Inferior parietal cortex (tissue), 1 donor: ENCODE measurements at regions not wholly inside any gene's neighbourhood (a gene's known extent, or its start where the extent isn't known, plus 50 kb on each side); places are given as distances from the start of the nearest gene placed in this dataset.
"Not testable (repeated sequence)": the region's sequence is repeated elsewhere in the genome, so short reads cannot be mapped to it uniquely, and the experiment has no call there.

ENCODE experiments used
- DNase-seq: peaks from one replicate; pipeline ENCODE4 v3.0.0-alpha.2; 2016; ENCODE audit errors: extremely low spot score

DNA sequence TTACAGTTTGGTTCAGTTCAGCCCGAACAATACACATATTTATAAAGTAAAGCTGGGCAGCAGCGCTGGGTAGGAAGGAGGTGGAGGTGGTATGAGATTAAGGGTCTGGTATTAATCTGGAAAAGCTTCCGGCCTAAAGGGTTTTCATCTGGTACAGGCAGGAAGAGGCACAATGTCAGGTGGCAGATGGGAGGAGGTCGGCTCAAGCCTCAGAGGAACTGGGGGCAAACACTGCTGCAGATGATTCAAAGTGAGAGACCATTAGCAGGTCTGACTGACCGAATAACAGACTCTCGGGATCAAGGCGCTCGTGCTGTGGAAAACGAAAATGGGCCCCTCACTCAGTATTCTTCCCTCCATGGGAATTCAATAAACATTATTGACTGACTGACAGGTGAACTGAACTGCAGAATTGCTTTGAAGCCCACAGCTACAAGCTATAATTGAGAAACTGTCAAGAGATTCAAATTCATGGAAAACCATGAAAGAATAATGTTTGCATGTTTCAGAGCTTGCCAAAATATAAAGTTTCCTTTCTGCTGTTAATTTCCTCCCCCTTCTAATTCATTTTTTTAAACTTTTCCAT is 75.3 kb downstream of the TMEM167A start:
- no peak for DNase-seq

DNA sequence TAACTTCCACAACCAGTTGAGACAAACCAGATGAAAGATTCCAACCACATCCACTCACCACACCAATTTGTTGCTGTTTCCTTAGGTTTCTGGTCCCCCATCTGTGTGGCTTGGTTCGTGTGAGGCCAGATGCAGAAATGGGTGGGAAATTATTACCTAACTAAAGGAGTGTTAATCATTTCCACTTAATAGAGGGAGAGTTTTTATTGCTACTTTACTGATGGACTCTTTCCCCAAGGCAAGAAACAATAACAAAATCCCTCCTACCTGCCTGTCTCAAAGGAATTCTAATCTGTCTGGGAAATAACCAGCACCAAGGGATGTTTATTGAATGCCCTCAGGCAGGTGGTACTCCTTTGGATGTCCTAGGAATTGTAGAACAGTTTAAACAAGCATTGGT is 76.3 kb downstream of the TMEM167A start:
- DNase-seq = no peak

DNA sequence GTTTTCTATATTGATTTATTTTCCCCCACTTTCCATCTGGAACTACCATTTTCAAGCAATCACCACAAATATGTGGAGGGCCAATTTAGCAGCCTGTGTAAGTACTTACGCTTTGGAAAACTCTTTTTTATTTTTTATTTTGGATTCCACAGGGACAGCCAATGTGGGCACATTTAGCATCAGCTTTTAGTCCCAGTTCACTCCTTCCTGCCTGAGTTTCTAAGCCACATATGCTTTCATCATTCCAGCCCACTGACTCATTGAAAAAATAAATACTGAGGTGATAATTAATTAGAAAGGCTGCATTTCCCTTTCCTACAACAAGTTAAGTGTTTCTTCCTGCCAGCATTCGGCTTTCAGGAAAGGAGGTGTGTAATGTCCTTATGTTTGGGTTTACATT is 76.8 kb downstream of the TMEM167A start:
- no peak for DNase-seq

DNA sequence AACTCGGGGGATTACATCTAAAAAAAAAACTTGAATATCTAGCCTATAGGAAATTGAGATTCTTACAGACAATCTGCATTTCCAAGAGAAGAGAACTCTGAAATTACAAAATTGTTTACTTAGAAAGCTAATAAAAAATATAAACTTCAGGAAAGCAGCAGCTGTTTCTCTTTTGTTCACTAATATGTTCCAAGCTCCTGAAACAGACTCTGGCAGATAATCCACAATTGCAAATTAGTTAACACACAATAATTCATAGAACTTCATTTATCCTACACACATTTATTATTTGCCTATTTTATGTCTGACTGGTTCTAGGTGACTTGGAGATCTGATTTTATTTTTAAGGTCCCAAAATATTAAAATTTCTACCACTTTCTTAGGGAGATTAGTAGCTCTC is 83.8 kb downstream of the TMEM167A start:
- no peak for DNase-seq

DNA sequence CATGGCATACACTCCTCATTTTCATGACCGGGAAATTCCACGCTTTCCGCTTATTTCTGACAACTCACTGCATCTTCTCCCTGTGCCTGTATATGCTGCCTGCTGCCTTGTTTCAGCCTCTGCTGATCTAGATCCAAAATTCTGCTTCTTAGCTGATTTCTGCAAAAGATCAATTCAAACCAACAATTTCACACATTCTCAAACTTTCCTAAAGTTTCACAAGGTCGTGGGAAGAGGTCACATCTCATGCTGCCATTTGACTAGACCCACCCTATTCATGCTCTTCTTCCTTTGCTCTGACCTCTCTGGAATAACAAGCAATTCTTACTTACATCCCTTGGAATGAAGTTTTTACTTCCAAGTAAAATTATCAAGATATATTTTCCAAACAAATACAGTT is 84.5 kb downstream of the TMEM167A start:
- no peak for DNase-seq

DNA sequence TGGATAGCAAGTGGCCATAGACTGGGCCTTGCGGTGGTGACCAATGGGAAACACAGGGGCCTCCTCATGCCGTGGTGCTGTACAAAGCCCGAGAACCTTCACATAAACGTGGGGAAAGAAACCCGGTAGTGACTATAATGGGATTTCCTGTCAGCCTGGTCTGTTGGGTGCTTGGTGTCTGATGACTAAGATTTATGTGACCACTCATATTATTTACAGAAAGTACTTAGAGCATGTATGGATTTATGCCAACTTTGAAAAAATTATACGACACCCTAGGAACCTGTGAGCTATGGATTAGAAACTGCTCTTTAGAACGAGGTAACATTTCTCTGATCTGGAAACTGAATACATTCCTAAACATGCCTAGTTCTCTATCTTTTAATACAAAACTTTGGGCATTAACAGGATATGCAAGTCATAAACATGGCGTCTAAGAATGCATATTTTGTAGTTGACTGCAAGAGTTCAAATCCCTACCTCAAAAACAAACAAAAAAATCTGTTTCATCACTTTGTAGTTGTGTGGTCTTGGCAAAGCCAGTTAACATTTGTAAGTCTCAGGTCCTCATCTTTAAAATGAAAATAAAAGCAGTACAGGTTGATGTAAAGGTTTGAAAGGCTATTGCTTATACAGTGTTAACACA is 85.4 kb downstream of the TMEM167A start:
- DNase-seq = no peak

DNA sequence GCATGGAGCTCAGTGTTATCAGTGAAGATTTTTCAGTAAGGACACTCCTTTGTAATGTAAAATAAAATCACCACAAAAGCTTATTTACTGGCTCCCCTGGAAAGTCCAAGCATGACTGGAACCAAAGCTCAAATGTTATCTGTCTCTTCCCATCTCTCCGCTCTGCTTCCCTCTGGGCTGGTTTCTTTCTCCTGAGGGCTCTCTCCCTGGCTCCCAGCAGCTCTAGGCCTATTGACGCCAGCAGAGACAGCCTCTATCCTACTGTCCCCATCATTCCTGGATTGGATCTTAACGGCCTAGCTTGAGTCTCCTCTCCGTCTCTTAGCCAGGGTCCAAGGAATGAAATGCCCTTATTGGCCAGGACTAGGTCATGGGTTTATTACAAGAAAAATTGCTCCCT is 86.1 kb downstream of the TMEM167A start:
- no peak for DNase-seq

DNA sequence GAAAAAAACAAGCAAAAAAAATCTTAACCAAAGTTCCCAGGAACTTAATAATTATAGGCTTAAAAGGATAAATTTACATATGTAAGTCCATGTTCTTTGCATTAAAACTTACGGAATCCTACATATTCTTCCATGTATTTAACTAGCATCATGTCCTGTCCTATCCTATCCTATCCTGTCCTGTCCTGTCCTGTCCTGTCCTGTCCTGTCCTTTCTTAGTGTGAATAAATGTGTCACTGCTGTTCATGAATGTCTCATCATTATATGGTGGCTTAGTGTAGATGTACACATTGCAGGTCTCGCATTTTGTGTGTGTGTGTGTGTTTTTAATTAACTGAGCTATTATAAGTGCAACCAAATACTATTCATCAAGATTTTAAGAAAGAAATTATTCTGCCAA is 90.0 kb downstream of the TMEM167A start:
- no peak for DNase-seq

DNA sequence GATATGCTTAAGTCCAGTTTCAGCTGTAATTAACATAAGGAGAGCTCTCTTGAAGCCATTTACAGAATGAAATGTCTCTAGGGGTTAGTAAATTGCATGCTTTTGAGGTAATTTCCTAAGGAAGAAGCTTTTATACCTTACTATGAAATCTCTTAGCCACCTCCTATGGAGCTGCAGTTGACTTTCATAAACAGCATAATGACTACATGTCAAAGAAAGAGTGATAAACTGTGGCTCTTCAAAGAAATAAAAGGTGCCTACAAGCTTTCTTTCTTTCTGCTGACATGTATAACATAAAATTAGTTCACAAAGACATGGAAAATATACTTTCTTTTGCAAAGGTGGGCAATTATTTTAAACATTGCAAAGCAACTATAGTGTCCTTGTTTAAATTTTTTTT is 90.8 kb downstream of the TMEM167A start:
- no peak for DNase-seq

DNA sequence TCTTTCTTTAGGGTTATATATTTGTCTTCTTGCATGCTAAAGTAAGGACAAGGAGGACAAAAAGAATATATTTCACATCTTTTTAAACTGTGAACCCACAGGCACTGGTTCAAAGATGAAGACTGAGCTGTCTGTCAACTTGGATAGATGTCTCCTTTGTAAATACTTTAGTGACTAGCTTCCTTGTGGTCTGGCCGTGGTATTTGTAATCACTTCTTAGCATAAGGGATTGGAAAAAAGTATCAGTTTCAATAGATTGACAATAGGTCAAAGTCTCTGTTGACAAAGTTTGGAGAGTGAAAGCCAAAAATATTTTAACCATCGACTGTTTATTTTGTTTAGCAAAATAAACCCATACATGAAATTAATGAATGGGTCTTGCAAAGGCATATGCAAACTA is 91.4 kb downstream of the TMEM167A start:
- no peak for DNase-seq

DNA sequence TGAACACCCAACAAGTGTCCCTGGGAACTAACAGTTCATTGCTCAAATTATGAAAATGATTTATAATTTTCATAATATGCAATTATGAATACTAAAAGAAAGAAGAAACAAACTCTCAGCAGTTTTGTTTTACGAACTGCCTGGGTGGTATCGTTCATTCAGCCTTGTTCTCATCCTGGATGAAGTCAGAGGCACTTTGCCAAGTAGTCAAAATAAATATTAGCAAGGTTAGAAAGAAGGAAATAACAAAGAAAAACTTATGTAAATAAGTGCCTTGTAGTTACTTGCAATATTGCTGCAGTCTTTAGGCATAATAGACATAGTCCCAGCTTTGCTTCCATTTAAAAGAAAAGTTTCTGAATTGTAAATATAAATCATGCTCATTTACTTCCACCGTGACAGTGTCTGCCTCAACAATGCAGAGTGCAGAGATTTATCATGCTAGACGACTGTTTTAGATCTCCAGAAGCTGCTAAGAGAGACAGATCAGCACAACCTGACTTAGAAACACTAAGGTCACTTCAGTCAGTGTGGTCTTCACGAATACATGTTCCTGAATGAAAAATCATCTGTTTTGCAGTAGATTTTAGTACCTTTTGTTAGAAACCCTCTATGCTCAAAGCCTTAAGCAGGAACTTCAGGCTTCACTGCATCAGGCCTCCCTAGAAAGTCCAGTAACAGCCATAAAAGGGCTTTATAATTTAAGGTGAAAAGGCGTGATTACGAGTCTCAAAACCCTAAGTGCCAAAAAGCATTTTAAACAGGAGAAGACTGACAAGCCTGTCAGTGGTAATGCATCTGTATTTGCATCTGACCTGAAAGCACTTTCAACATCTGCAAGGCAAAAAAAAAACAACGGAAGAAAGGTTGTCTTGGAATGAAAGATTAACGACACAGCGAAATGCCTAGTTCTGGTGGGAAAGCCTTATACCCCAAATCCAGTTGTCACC is 92.1 kb downstream of the TMEM167A start:
- DNase-seq = no peak

DNA sequence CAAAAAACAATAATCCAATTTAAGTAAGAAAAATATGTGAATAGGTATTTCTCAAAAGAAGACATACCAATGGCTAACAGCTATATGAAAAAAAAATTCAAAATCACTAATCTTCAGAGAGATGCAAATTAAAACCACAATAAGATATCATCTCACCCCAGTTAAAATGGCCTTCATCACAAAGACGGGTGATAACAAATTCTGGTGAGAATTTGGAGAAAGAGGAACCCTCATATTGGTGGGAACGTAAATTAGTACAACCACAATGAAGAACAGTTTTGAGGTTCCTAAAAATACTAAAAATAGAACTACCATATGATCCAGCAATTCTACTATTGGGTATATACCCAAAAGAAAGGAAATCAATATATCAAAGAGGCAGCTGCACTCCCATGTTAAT is 94.3 kb downstream of the TMEM167A start:
- DNase-seq = no peak

DNA sequence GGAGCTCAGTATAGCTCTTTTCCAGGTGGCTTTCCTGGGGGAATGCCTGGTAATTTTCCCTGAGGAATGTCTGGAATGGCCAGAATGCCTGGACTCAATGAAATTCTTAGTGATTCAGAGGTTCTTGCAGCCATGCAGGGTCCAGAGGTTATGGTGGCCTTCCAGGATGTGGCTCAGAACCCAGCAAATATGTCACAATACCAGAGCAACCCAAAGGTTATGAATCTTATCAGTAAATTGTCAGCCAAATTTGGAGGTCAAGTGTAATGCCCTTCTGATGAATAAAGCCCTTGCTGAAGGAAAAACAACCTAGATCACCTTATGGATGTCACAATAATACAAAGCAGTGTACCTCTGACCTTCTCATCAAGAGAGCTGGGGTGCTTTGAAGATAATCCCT is 100.3 kb downstream of the TMEM167A start:
- not testable (repeated sequence) for DNase-seq

DNA sequence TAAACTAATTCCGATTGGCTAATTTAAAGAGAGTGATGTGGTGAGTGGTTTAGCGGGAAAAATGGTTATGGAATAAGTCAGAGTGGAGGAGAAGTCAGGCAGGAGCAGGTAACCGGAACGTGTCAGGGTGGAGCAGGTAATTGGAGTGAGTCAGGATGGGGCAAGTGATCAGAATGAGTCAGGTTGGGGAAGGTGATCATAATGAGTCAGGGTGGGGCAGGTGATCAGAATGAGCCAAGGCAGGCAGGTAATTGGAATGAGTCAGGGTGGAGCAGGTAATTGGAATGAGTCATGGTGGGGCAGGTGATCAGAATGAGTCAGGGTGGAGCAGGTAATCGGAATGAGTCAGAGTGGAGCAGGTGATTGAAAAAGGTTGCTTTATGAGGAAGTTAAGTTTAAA is 101.4 kb downstream of the TMEM167A start:
- no peak for DNase-seq

DNA sequence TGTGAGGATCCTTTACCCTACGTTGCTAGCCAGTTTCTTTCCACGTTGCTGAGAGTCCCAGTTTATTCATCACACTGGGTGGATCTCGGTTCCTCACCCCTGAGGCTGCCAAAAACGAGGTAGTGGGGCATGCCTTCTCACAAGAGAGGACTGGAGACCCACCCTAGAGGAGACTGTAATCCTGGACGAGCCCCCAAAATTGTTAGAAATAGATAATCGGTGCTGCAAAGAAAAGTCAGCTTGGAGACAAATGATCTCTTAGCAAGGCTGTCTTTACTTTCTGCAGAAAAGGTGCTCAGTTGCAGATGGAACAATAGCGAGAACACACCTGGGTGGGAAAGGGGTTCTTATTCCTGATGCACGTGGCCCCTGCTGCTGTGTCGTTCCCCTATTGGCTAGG is 101.8 kb downstream of the TMEM167A start:
- no peak for DNase-seq

DNA sequence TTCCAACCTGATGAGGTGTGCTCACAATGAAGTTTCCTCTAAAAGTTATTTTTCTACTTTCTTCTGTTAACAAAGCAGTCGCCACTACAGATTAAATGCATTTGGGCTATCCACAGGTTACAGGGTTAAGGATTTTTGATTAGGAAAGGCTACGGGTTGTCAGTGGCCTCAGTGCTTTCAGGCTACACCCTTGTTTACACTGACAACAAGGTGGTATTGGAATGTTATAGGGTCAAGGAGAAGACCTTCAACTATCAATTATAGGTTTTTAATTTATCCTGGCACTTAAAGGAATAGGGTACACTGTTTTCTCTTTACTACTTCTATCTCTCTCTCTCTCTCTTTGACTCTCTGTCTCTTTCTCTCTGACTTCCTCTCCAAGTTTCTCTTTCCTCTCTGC is 102.8 kb downstream of the TMEM167A start:
- DNase-seq = not testable (repeated sequence)

DNA sequence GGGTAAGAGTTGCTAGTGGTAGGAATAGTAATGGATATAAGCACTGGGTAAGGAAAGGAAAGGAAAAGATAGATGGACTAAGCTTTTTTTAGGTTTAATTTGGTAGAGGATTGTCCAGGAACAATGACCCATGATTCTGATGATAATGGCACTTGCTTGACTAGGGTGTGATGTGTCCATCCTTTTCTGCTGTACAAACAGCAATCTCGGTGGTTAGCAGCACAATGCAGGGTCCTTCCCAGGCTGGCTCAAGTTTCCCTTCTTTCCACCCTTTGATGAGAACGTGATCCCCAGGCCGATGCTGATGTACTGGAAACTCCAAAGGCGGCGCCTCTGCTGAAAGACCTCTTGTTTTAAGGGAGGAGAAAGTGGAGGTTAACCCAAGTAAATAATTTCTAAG is 105.3 kb downstream of the TMEM167A start:
- no peak for DNase-seq

DNA sequence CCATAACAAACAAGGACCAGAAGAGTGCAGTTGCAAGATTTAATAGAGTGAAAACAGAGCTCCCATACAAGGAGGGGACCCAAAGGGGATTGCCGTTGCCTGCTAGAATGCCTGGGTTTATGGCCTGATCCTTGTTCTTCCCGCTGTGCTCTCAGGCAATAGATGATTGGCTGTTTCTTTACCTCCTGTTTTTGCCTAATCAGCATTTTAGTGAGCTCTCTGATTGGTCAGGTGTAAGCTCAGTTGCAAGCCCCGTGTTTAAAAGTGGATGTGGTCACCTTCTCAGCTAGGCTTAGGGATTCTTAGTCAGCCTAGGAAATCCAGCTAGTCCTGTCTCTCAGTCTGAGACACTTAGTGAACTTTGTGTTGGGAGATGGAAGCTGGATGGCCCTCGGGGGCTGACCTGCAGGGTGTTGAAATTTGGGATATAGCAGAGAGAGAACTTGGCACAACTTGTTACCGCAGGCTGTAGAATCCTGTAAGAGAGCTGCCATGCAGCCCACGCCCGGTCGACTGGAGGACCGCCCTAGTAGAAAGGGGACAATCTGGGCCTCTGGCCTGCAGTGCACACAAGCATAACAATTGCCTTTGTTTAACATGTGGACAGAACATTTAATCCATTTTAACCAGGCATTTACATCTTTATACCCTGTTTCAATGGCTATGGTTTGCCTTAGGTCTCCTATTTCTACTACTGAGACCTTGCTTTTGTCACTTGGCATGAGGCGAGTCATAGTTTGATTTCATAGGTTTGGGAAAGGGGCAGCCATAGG is 106.0 kb downstream of the TMEM167A start:
- DNase-seq = not testable (repeated sequence)

DNA sequence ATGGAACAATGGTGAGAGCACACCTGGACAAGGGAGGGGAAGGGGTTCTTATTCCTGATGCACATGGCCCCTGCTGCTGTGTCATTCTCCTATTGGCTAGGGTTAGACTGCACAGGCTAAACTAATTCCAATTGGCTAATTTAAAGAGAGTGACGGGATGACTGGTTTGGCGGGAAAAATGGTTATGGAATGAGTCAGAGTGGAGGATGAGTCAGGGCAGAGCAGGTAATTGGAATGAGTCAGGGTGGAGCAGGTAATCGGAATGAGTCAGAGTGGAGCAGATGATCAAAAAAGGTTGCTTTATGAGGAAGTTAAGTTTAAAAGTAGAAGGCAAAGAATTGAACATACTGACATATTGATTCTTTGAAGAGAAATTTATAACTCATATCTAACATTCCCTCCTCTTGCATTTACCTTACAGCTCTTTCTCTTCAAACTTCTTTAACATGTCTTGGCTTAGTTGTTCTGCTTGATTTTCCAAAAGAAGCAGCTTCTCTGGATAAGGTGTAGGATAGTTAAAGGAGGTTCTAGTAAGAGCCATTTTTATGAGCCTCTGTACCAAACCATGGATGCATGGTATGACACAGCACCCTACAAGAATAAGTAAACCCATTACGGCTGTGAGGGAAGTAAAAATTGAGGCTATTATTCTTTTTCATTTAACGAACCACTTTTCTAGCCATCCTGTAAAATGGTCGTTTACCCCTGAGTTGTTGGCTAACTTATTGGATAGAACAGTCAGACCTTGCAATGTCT is 107.8 kb downstream of the TMEM167A start:
- not testable (repeated sequence) for DNase-seq

DNA sequence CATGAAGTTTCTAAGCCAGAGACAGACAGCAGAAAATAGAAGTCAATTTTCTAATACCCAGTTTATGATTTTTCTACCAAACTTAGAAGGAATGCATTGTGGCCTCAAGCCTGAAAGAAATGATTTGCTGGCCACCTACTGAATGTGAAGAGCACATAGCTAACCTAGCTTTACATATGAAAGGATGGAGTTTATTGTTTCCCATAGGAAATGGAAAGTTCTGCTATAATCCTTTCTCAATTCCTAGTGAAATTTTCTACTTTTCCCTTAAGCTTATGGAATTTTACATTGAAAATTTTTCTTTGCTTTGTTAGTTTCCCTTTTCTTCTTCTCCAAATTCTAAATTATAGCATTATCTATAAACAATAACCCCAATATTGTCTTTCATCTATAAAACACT is 110.1 kb downstream of the TMEM167A start:
- DNase-seq = no peak

DNA sequence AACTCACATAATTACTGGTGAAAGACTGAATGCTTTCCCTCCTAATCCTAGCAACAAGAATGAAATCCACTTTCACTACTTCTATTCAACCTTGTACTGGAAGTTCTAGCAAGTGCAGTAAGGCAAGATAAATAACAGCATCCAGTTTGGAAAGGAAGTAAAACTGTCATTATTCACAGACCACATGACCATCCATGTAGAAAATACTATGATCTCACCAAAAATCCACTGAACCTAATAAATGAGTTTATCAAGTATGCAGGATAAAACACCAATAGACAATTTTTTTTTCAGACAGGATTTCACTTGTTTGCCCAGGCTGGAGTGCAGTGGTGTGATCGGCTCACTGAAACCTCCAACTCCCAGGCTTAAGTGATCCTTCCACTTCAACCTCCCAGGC is 117.7 kb downstream of the TMEM167A start:
- DNase-seq = no peak
